ENCODE measurements at regions not wholly inside any gene's neighbourhood (a gene's known extent, or its start where the extent isn't known, plus 50 kb on each side); places are given as distances from the start of the nearest gene placed in this dataset.

DNA sequence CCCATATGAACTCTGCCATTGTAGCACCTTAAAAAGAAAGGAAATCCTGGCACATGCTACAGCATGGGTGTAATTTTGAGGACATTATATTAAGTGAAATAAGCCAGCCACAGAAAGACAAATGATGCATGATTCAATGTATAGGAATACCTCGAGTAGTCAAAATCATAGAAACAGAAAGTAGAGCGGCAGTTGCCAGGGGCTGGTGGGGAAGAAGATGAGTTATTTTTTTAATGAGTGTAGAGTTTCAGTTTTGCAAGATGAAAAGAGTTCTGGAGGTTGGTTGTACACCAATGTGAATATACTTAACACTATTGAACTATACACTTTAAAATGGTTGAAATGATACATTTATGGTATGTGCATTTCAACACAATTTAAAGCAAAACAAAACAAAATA is 133.0 kb downstream of the ZDHHC21 start:
- DNase-seq (ENCODE audit: low read depth, low spot score) = no peak

GRCh38 chr9:14554886-14555285 is 138.3 kb downstream of the ZDHHC21 start:
- DNase-seq (ENCODE audit: low read depth, low spot score) = no peak

GRCh38 chr9:14547245-14548060 is 145.8 kb downstream of the ZDHHC21 start:
- DNase-seq (ENCODE audit: low read depth, low spot score) = peak; percentile 98

DNA sequence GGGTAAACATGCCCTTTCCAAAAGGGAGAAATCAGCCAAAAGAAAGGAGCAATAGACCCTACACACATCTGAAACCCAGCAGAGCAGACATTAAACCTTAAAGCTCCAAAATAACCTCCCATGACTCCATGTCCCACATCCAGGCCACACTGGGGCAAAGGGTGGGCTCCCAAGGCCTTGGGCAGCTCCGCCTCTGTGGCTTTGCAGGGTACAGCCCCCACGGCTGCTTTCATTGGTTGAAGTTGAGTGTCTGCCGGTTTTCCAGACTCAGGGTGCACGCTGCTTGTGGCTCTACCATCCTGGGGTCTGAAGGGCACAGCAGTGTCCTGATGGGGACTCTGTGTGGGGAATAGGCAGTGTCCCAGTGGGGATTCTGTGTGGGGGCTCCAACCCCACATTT is 146.5 kb downstream of the ZDHHC21 start:
- no peak for DNase-seq (ENCODE audit: low read depth, low spot score)

GRCh38 chr9:14542071-14542470 is 151.2 kb downstream of the ZDHHC21 start:
- DNase-seq (ENCODE audit: low read depth, low spot score) = no peak

- no peak for DNase-seq (ENCODE audit: low read depth, low spot score)
These were observed 154.7 kb downstream of the ZDHHC21 start for GRCh38 chr9:14538526-14538925.

DNA sequence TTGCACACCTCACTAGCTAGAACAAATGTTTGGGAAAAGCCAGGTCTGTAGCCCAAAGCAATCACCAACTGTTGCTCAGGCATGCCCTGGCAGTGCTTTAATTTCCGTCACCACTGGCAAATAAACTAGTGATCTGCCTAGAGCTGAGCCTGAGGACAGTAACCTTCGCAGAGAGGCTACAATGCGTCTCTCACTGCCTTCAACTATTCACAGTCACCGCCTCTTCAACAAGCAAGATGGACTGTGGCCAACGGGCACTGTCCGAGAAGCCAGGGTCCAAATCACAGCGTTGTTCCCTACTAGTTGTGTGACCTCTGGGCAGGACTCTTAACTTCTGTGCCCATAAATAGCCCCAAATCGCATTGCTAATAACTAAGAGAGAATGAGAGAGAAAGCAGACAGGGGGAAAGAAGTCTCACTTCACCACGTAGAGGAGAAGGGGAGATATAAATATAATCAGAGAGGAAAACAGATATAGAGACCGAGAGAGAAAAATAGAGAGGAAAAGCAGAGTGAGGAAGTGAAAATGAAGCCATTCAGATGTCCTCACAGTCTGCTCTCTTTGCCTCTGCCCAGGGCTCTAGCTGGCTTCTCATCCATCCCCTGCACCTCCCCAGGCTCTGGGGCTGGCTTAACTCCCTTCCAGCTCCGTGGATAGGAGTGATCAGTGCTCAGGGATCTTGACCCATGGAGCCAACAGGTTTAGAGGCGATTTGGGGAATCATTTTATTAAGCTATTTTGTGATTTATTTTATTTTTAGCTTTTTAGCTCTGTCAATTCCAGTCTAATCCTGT is 157.9 kb downstream of the ZDHHC21 start:
- no peak for DNase-seq (ENCODE audit: low read depth, low spot score)

DNA sequence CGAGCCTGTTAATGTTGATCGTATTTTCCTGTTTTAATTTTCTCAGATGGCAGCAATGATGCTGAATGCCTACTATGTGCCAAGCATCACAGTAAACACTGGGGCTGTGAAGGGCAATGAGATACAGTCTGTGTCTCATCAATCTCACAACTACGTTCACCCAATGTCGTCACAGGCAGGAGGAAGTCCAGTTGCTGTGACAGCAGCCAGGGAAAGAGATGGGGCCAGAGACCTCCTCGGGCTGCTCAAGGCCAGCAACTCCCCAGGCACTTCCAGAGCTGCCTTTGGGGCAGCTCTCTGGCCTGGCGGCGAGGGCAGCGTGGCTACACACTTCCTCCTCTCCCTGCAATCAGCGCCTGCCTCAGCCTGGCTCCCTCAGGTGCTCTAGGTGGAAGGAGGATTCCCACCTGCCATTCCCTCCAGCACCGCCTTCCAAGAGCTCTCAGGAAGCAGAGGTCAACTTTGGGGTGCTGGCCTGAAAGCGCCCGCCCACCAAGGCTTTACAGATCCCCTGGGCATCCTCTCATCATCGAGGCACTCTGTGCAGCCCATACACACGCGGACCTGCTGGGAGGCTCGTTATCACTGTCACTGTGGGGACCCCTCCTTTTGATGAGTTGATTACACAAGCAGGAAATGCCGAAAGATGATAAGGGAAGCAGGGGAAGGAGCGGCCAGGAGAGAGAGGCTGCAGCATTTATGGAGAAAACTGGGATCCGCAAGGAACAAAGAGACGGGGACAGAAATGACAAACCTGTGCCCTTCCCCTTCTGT is 159.2 kb downstream of the ZDHHC21 start:
- no peak for DNase-seq (ENCODE audit: low read depth, low spot score)

DNA sequence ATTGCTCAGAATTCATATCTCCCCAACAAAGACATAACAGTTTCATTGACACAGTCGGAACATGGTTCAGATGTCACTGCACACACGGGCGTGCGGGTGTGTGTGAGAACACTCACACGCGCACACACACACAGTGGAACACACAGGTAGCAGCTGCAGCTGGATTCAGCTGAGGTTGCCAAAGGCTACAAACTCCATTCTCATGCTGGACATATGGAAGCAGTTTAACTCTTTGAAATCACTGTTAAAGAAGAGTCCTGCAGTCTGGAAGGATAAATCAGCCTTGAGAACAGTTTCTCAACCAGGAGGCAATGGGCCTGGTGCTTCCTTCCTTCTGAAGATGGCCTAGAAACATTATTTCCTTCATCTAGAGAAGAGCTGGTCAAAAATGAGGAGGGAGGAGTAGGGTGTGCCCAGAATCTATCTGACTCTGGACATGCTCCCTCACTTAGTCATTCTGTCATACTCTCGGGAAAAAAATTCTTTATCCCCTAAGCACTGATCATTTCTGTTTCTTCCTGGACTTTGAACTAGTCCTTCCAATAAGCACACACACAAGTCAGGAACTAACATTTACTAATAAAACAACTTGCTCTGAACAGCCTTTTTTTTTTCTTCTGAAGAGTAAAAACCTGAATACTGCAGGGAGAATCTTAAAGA is 160.6 kb downstream of the ZDHHC21 start:
- no peak for DNase-seq (ENCODE audit: low read depth, low spot score)

- DNase-seq (ENCODE audit: low read depth, low spot score) = no peak
These were observed 161.6 kb downstream of the ZDHHC21 start for GRCh38 chr9:14531341-14532269.

DNA sequence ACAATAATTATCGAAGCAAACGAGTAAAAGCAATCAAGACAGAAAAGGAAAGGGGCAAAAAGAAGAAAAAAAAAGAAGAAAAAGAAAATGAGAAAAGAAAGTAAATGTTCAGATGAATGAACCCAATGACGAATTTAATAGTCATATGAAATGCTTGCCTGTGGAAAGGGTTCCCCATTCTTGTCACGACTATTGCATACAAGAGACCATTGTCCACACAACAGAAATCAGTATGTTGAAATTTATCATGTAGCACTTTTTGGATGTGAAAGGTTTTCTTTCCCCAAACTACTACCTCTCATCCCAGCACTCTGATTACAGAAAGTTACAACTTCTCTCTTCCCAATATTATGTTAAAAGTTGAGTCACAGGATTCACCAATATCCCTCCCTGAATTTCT is 162.4 kb downstream of the ZDHHC21 start:
- no peak for DNase-seq (ENCODE audit: low read depth, low spot score)

DNA sequence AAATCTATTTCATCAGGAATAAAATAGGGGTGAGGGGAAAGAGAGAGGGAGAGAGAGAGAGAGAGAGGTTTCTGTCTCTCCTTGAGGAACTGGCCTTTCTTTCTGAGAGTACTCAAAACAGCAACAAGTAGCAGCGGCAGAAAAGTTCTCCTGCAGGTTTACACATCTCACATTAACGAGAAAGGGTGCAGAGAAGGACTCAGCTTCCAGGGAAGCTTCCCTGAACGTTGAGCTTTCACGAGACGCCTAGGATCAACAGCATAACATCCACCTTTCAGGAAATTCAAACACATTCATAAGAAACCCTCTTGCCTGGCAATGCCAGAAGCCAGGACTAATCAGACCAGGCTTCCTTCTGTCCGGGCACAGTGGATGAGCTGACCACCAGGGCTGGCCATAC is 162.9 kb downstream of the ZDHHC21 start:
- no peak for DNase-seq (ENCODE audit: low read depth, low spot score)

DNA sequence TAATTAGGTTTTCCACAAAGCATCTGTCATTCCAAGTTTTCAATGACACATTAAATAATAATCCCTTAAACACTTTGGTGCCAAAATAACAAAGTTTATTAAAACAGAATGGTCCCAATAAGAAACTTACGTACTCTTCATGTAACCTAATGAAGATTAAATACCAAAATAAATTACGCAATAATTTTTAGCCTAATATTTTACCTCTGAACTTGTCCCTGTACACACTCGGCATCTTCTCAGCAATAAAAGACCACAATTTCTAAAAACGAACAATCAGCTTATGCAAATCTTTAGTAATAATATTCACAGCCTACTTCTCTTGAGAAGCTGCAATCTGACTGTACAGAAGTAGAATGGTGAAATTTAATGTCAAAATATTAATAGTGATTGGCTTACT is 163.6 kb downstream of the ZDHHC21 start:
- no peak for DNase-seq (ENCODE audit: low read depth, low spot score)

DNA sequence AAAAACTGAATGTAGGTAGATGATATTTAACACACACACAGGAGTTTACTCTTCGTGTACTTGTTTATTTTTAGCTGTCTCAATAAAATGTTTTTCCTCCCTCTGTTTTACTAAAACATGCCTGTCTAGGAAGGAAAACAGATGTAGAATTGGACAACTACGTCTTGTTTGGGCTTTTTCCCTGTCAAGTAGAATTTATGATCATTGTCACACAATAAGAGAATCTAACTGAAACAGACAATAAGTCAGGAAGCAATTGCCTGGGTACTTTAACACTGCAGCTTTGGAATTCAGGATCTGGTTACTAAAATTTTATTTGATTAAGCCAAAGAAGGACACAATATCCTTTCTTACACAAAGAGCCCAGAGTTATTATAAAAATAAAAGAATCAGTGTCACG is 164.2 kb downstream of the ZDHHC21 start:
- no peak for DNase-seq (ENCODE audit: low read depth, low spot score)

- no peak for DNase-seq (ENCODE audit: low read depth, low spot score)
These were observed 166.7 kb downstream of the ZDHHC21 start for GRCh38 chr9:14526504-14526903.

DNA sequence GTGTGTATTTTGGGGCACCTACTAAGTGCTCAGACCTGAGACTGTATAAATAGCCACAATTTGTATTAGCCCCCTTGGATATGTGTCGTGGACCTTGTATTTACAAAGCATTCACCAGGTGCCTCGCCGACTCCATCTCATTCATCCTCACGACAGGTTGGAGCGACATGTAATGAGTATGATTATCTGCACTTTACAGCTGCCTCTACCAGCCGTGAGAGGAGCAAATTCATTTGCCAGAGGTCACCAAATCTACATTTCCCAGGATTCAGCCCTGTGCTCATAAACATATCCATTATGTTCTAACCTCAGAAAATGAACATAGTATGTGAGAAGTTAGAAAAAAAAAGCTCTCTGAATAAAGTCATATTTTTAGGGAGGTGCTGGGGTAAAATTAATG is 167.4 kb downstream of the ZDHHC21 start:
- DNase-seq (ENCODE audit: low read depth, low spot score) = no peak

GRCh38 chr9:14524873-14525515 is 168.2 kb downstream of the ZDHHC21 start:
- no peak for DNase-seq (ENCODE audit: low read depth, low spot score)

DNA sequence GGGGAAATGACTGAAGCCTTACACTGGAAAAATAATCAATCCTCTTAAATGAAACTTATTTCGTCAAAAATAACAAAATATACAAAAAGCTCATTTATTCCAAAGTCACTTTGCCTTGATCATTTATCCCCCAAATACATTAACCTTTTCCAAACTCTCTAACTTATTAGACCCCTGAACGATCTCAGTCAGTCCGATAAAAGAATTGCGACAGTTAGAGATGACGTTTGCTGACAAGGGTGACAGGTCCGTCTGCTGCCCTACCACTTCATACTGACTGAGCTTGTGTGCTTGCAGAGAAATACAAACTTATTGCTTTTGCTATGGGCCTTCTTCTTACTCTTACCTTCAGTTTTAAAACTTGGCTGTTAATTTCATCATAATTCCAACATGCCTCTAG is 169.7 kb downstream of the ZDHHC21 start:
- no peak for DNase-seq (ENCODE audit: low read depth, low spot score)

DNA sequence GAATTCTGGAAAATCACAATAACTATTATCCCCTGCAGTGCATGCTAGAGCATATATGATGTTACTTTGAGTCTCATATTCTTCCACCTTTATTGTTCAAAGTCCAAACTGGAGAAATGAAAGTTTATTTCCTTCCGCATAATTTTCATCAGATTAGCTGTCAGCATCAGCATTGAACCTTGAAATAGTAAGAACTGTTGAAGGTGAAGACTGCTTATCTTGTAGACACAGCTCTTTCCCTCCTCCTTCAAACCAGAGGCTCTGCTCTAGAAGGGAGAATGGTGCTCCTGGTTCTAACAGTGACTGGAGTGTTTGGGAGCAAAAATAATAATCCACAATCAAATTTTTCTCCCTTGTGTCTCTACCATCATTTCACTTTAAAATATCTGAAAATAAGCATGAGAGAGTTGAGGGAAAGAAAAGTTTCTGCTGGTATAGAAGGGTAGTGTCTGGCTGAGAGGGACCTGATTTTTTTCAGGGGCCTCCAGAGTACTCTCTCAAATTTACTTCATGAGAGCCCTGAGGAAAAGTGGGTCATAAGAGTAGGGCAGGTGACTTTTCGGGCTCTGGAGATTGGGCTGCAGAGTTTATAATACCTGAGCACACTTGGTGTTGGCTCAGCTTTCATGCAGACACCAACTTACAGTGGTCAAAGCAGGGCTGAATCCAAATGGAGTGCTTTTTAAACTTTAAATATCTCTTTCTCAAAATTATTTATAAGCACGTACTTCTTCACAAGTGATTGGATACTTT is 170.4 kb downstream of the ZDHHC21 start:
- no peak for DNase-seq (ENCODE audit: low read depth, low spot score)
